Endothelial cell of umbilical vein (primary cell): ENCODE measurements at regions not wholly inside any gene's neighbourhood (a gene's known extent, or its start where the extent isn't known, plus 50 kb on each side); places are given as distances from the start of the nearest gene placed in this dataset.

ENCODE experiments used
- BruUV-seq: library from RNA; stranded (reverse); fragments of 400-500 nt; replicated peaks from 2 replicates; lab custom pipeline; 2021; lab: Mats Ljungman, UMichigan
- CTCF ChIA-PET: fragments of 300-600, 350-600 bp; sonication (Branson Sonifier 250); formaldehyde crosslinking; loops from one replicate; lab custom pipeline; 2021; ENCODE audit warnings: antibody characterized with exemption, inconsistent platforms; lab: Charles Lee
- POLR2A ChIA-PET: fragments of 300-600, 350-600 bp; sonication (Branson Sonifier 250); formaldehyde crosslinking; loops from one replicate; lab custom pipeline; 2021; ENCODE audit warnings: antibody characterized with exemption, inconsistent platforms; lab: Charles Lee
- DNase-seq: peaks from one replicate; pipeline ENCODE4 v3.0.0-alpha.2; 2011; ENCODE audit warnings: low read depth, low spot score
- FAIRE-seq: peaks from 2 replicates; lab custom pipeline; 2011; peaks lifted over from hg19 to GRCh38; lab: Jason Lieb, UNC
- H2AFZ ChIP-seq: 2 replicates; pipeline ENCODE4 v1.6.0; 2012; ENCODE audit warnings: low read depth, low read length, control low read depth, inconsistent platforms
- H3K27ac ChIP-seq: 2 replicates; pipeline ENCODE4 v1.5.1; 2011; ENCODE audit warnings: low read depth, mild to moderate bottlenecking, control low read depth, low read length, moderate library complexity; ENCODE audit not compliant: insufficient read depth
- H3K27me3 ChIP-seq, 2 experiments: 2 replicates each; pipeline versions ENCODE4 v1.6.0 to v1.6.1; 2011; ENCODE audit warnings: low read length in 2 of 2, mixed read lengths in 1 of 2; ENCODE audit not compliant: control insufficient read depth in 2 of 2, insufficient read depth in 2 of 2
- H3K36me3 ChIP-seq, 2 experiments: 2 replicates in 1 of 2; 3 replicates in 1 of 2; pipeline ENCODE4 v1.5.1; 2011; ENCODE audit warnings: low read length in 2 of 2, mild to moderate bottlenecking in 1 of 2, moderate library complexity in 1 of 2; ENCODE audit not compliant: control insufficient read depth in 2 of 2, insufficient read depth in 2 of 2; ENCODE audit errors: extremely low read depth in 1 of 2
- H3K4me1 ChIP-seq: 3 replicates; pipeline ENCODE4 v1.5.1; 2011; ENCODE audit warnings: mild to moderate bottlenecking, low read length; ENCODE audit not compliant: control insufficient read depth, insufficient read depth; ENCODE audit errors: extremely low read depth
- H3K4me2 ChIP-seq: 2 replicates; pipeline ENCODE4 v1.6.1; 2011; ENCODE audit warnings: low read length, control low read depth, mixed read lengths; ENCODE audit not compliant: insufficient read depth
- H3K4me3 ChIP-seq, 3 experiments: fragments of 200-600 bp in 1 of 3; sonication (generic), shearing (Covaris generic) in 1 of 3; replicated peaks in 1 of 3; 2 replicates each; pipeline ENCODE4 v1.5.1; 2011 to 2016; ENCODE audit warnings: control low read depth in 3 of 3, low read length in 3 of 3, mild to moderate bottlenecking in 2 of 3, inconsistent platforms in 1 of 3, low read depth in 1 of 3, moderate library complexity in 1 of 3; ENCODE audit not compliant: insufficient read depth in 1 of 3
- H3K79me2 ChIP-seq: 2 replicates; pipeline ENCODE4 v1.6.0; 2012; ENCODE audit warnings: low read length, inconsistent platforms; ENCODE audit not compliant: control insufficient read depth, insufficient read depth
- H3K9ac ChIP-seq: replicated peaks from 2 replicates; pipeline ENCODE3; 2011; ENCODE audit warnings: low read length, control low read depth; ENCODE audit not compliant: insufficient read depth; ENCODE audit errors: extremely low read depth
- H3K9me1 ChIP-seq: replicated peaks from 3 replicates; pipeline ENCODE4 v1.6.0; 2011; ENCODE audit warnings: mild to moderate bottlenecking, low read length; ENCODE audit not compliant: control insufficient read depth, insufficient read depth; ENCODE audit errors: extremely low read depth
- H3K9me3 ChIP-seq: replicated peaks from 2 replicates; pipeline ENCODE4 v1.5.1; 2012; ENCODE audit warnings: low read length, inconsistent platforms; ENCODE audit not compliant: control insufficient read depth, insufficient read depth
- H4K20me1 ChIP-seq: replicated peaks from 2 replicates; pipeline ENCODE3; 2011; ENCODE audit warnings: mild to moderate bottlenecking, low read length; ENCODE audit not compliant: control insufficient read depth, insufficient read depth; ENCODE audit errors: extremely low read depth
- EZH2 ChIP-seq: IDR thresholded peaks from 2 replicates; pipeline ENCODE4 v1.6.1; 2012; ENCODE audit warnings: borderline replicate concordance, low read depth, mild to moderate bottlenecking, moderate library complexity, low read length, inconsistent platforms; ENCODE audit not compliant: severe bottlenecking
- FOS ChIP-seq: IDR thresholded peaks from 2 replicates; pipeline ENCODE4 v1.6.1; 2011; ENCODE audit warnings: mild to moderate bottlenecking, low read length, moderate library complexity, borderline replicate concordance; ENCODE audit not compliant: insufficient read depth
- GATA2 ChIP-seq: IDR thresholded peaks from 2 replicates; pipeline ENCODE4 v1.7.0; 2011; ENCODE audit warnings: low read depth, mild to moderate bottlenecking, moderate library complexity, mixed read lengths, low read length; ENCODE audit not compliant: insufficient read length, insufficient read depth
- JUN ChIP-seq: IDR thresholded peaks from 2 replicates; pipeline ENCODE4 v1.6.1; 2011; ENCODE audit warnings: borderline replicate concordance, low read depth; ENCODE audit not compliant: insufficient read length, insufficient read depth
- MYC ChIP-seq: IDR thresholded peaks from one replicate; pipeline ENCODE4 v1.6.1; 2011; ENCODE audit warnings: mild to moderate bottlenecking, low read depth, low read length
- POLR2A ChIP-seq: IDR thresholded peaks from 2 replicates; pipeline ENCODE4 v1.6.1; 2012; ENCODE audit warnings: low read depth, mild to moderate bottlenecking, control low read depth, low read length
- POLR2AphosphoS5 ChIP-seq: IDR thresholded peaks from 2 replicates; pipeline ENCODE4 v1.6.1; 2012; ENCODE audit warnings: low read depth, mild to moderate bottlenecking, control low read depth, low read length, moderate library complexity; ENCODE audit not compliant: insufficient read depth
- dilution Hi-C: fragments of 300-500 bp; cut with MboI; formaldehyde crosslinking; loops from one replicate; pipeline ENCODE4 v1.15.0; 2019; ENCODE audit warnings: low sequenced_read_pairs; ENCODE audit not compliant: extremely low pct_ligation_motif_present
- intact Hi-C: fragments of 100-400 bp; cut with micrococcal nuclease; formaldehyde crosslinking; loops from one replicate; pipeline ENCODE4 v1.10.0; 2022
- TF ChIP-seq, protein P1 (sequence below): IDR thresholded peaks from 2 replicates; pipeline ENCODE4 v1.6.1; 2011; ENCODE audit not compliant: insufficient read depth, insufficient read length

GRCh38 chr4:114302472-114302871 lies 296.1 kb upstream of the UGT8 start:
- Histone ChIP-seq H3K79me2 (no peaks in the 10 kb centered on the region), H3K4me2 (no peak overlapping the region), H3K36me3 (no peaks in the 10 kb centered on the region), H3K9me3 (no peaks in the 10 kb centered on the region), H3K4me3 (no peak overlapping the region), H3K9ac (no peak overlapping the region), H3K27ac (no peak overlapping the region), H2AFZ (no peak overlapping the region), H3K4me1 (no peaks in the 10 kb centered on the region), H3K27me3 (no peaks in the 10 kb centered on the region), H3K9me1 (no peaks in the 10 kb centered on the region), H4K20me1 (no peaks in the 10 kb centered on the region)
- BruUV-seq, result no TSS peak
- dilution Hi-C loops (no loop called here), intact Hi-C loops (no loop called here)
- POLR2A ChIA-PET, result no interaction called here
- no peak for FAIRE-seq
- CTCF ChIA-PET, result no interaction called here
- no peak for DNase-seq
- TF ChIP-seq GATA2 (no peak), MYC (no peak), POLR2AphosphoS5 (no peak), JUN (no peak), EZH2 (no peak), FOS (no peak)
- TF ChIP-seq, protein P1, sequence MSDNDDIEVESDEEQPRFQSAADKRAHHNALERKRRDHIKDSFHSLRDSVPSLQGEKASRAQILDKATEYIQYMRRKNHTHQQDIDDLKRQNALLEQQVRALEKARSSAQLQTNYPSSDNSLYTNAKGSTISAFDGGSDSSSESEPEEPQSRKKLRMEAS, result no peak

GRCh38 chr4:114304046-114304445 lies 294.6 kb upstream of the UGT8 start:
- BruUV-seq, result no TSS peak
- Histone ChIP-seq H2AFZ (no peak overlapping the region), H3K27ac (no peak overlapping the region), H3K4me2 (no peak overlapping the region), H3K79me2 (no peaks in the 10 kb centered on the region), H3K36me3 (no peaks in the 10 kb centered on the region), H3K9me1 (no peaks in the 10 kb centered on the region), H3K9me3 (no peaks in the 10 kb centered on the region), H3K4me3 (no peak overlapping the region), H3K4me1 (no peaks in the 10 kb centered on the region), H3K9ac (no peak overlapping the region), H4K20me1 (no peaks in the 10 kb centered on the region), H3K27me3 (no peaks in the 10 kb centered on the region)
- intact Hi-C loops (no loop called here), dilution Hi-C loops (no loop called here)
- no peak for FAIRE-seq
- CTCF ChIA-PET, result no interaction called here
- DNase-seq, result no peak
- POLR2A ChIA-PET, result no interaction called here
- TF ChIP-seq GATA2 (no peak), POLR2A (no peak), FOS (no peak)
